ENCODE measurements at regions not wholly inside any gene's neighbourhood (a gene's known extent, or its start where the extent isn't known, plus 50 kb on each side); places are given as distances from the start of the nearest gene placed in this dataset.

DNA sequence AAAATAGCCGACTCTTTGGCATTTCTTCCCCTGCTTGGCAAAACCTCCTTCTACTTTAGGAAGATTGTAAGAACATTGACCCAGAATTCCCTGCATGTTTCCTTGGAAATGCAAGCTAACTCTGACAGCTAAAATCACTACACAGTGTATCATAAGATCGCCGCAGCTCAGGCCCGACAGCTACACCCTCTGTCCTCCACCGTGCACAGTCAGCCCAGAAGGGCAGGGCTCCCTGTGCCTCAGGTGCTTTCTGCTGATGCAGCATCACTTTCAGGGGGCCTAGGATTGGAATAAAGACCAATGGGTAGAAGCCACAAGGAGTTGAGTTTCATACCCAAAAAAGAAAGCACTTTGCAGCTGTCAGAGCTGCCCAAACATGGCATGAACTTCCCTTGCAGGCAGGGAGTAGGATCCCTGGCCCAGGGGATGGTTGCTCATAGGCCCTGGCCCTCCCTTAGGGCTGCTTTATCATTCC lies 145.3 kb downstream of the SEC16B start:
- TF ChIP-seq MXI1 (IDR thresholded peaks at IDR 0.05; ENCODE audit: borderline replicate concordance, low read depth, low read length), result no peak
- TF ChIP-seq SMC3 (IDR thresholded peaks at IDR 0.05; ENCODE audit: low read depth, low read length), result no peak
- TF ChIP-seq POLR2A (IDR thresholded peaks at IDR 0.05; ENCODE audit: low read depth, low read length), result no peak
- TF ChIP-seq, protein P1, sequence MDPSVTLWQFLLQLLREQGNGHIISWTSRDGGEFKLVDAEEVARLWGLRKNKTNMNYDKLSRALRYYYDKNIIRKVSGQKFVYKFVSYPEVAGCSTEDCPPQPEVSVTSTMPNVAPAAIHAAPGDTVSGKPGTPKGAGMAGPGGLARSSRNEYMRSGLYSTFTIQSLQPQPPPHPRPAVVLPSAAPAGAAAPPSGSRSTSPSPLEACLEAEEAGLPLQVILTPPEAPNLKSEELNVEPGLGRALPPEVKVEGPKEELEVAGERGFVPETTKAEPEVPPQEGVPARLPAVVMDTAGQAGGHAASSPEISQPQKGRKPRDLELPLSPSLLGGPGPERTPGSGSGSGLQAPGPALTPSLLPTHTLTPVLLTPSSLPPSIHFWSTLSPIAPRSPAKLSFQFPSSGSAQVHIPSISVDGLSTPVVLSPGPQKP (IDR thresholded peaks at IDR 0.05; ENCODE audit: borderline replicate concordance, low read depth, low read length), result no peak
- TF ChIP-seq NFE2L2 (IDR thresholded peaks at IDR 0.05; ENCODE audit: low read depth, low read length), result no peak
- no peak for TF ChIP-seq MAZ (IDR thresholded peaks at IDR 0.05; ENCODE audit: borderline replicate concordance, low read depth, low read length)
- TF ChIP-seq, protein P2, sequence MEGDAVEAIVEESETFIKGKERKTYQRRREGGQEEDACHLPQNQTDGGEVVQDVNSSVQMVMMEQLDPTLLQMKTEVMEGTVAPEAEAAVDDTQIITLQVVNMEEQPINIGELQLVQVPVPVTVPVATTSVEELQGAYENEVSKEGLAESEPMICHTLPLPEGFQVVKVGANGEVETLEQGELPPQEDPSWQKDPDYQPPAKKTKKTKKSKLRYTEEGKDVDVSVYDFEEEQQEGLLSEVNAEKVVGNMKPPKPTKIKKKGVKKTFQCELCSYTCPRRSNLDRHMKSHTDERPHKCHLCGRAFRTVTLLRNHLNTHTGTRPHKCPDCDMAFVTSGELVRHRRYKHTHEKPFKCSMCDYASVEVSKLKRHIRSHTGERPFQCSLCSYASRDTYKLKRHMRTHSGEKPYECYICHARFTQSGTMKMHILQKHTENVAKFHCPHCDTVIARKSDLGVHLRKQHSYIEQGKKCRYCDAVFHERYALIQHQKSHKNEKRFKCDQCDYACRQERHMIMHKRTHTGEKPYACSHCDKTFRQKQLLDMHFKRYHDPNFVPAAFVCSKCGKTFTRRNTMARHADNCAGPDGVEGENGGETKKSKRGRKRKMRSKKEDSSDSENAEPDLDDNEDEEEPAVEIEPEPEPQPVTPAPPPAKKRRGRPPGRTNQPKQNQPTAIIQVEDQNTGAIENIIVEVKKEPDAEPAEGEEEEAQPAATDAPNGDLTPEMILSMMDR (conservative IDR thresholded peaks at IDR 0.05; ENCODE audit: low read depth, low read length), result no peak
- TF ChIP-seq BHLHE40 (IDR thresholded peaks at IDR 0.05; ENCODE audit: low read depth, low read length), result no peak
- TF ChIP-seq FOS (IDR thresholded peaks at IDR 0.05; ENCODE audit: low read depth, low read length), result no peak
- TF ChIP-seq RFX5 (IDR thresholded peaks at IDR 0.05; ENCODE audit: low read depth, low read length), result no peak
- no peak for TF ChIP-seq RAD21 (IDR thresholded peaks at IDR 0.05; ENCODE audit: low read length)
- TF ChIP-seq CHD1 (IDR thresholded peaks at IDR 0.05; ENCODE audit: low read depth, low read length), result no peak
- no peak for TF ChIP-seq MAFK (IDR thresholded peaks at IDR 0.05; ENCODE audit: low read depth, low read length)
- H3K4me2 ChIP-seq (ENCODE audit: low read depth, low read length), result no peak overlapping the region
- no peak overlapping the region for H3K4me3 ChIP-seq (ENCODE audit: insufficient read depth, low read depth, low read length)
- no peak overlapping the region for H2AFZ ChIP-seq (replicated peaks; ENCODE audit: low read length, poor library complexity)
- H4K20me1 ChIP-seq (ENCODE audit: insufficient read depth, low read length), result no peaks in the 10 kb centered on the region
- no peak for DNase-seq
- H4K5ac ChIP-seq (ENCODE audit: low read depth, low read length), result no peak overlapping the region
- H2BK5ac ChIP-seq (ENCODE audit: low read depth, low read length, poor library complexity, severe bottlenecking), result no peak overlapping the region
- H4K91ac ChIP-seq (ENCODE audit: insufficient read depth, low read depth, low read length), result no peak overlapping the region
- no peak overlapping the region for H2BK15ac ChIP-seq (ENCODE audit: low read depth, low read length)
- WGBS, 2 experiments (ENCODE audit: extremely low coverage in 2 of 2, insufficient read length in 1 of 2), result no CpG with 5 or more reads among the region's 5 CpGs
- in situ Hi-C loops (cut with MboI; ENCODE audit: low sequenced_read_pairs), result no loop called here
- H3K56ac ChIP-seq (ENCODE audit: extremely low read depth, insufficient read depth, low read length), result no peak overlapping the region
- no peak overlapping the region for H4K8ac ChIP-seq (ENCODE audit: low read depth in 2 of 2, low read length in 2 of 2)
- no peak for ATAC-seq (ENCODE audit: low read depth)
- no peak overlapping the region for H3K18ac ChIP-seq (ENCODE audit: low read depth, low read length)
- H2BK20ac ChIP-seq (ENCODE audit: low read depth, low read length), result no peak overlapping the region
- ChIA-PET POLR2A (ENCODE audit: unreplicated experiment) (no interaction called here), CTCF (no interaction called here)
- H2BK120ac ChIP-seq (ENCODE audit: low read depth, low read length), result no peak overlapping the region
- H2AK9ac ChIP-seq (replicated peaks; ENCODE audit: low read depth, low read length, poor library complexity), result no peak overlapping the region
- no peaks in the 10 kb centered on the region for H3K79me1 ChIP-seq (ENCODE audit: low read depth in 1 of 2, low read length in 2 of 2)
- H3K23ac ChIP-seq (ENCODE audit: low read depth, low read length), result no peak overlapping the region
- no peak overlapping the region for H3K27ac ChIP-seq (ENCODE audit: insufficient read depth, low read length)
- H3K14ac ChIP-seq (replicated peaks; ENCODE audit: low read depth, low read length), result no peak overlapping the region
- no peaks in the 10 kb centered on the region for H3K9me3 ChIP-seq (ENCODE audit: control insufficient read depth, insufficient read depth, low read length)
- no TSS peak for BruUV-seq (replicated peaks)
- peaks cover 19% of the 10 kb centered on the region for H3K27me3 ChIP-seq (ENCODE audit: control insufficient read depth, insufficient read depth, low read length)
- dilution Hi-C loops (cut with HindIII; ENCODE audit: low sequenced_read_pairs, unreplicated experiment), result no loop called here
- H3K9ac ChIP-seq (ENCODE audit: low read depth, low read length), result no peak overlapping the region
- H3K9me1 ChIP-seq (ENCODE audit: insufficient read depth, low read length), result no peaks in the 10 kb centered on the region
- intact Hi-C loops (cut with micrococcal nuclease), result no loop called here
- no peak overlapping the region for H2AK5ac ChIP-seq (ENCODE audit: low read depth, low read length)
- H3K4ac ChIP-seq (ENCODE audit: low read depth, low read length), result no peak overlapping the region
- no peaks in the 10 kb centered on the region for H3K4me1 ChIP-seq (ENCODE audit: control insufficient read depth, insufficient read depth, low read length)
- no peaks in the 10 kb centered on the region for H3K36me3 ChIP-seq (ENCODE audit: control insufficient read depth, insufficient read depth, low read length)
